Activated CD4-positive, alpha-beta T cell treated with anti-CD3 and anti-CD28 coated beads, Interleukin-2, amount 50 U/mL, for 1 hour (primary cell): ENCODE measurements at regions not wholly inside any gene's neighbourhood (a gene's known extent, or its start where the extent isn't known, plus 50 kb on each side); places are given as distances from the start of the nearest gene placed in this dataset.

Source experiments
- DNase-seq: peaks from one replicate; pipeline ENCODE4 v3.0.0-alpha.2; 2020

- DNase-seq: no peak
Observed at GRCh38 chr5:18052569-18052968, 418.3 kb downstream of the TAF11L14 start.

GRCh38 chr5:18057725-18058124, 423.5 kb downstream of the TAF11L14 start:
- DNase-seq: no peak

- DNase-seq: no peak
Observed at GRCh38 chr5:18067615-18068014, 433.4 kb downstream of the TAF11L14 start.

- DNase-seq: no peak
Observed at GRCh38 chr5:18068826-18069225, 434.6 kb downstream of the TAF11L14 start.

GRCh38 chr5:18069790-18070189, 435.5 kb downstream of the TAF11L14 start:
- no peak for DNase-seq

GRCh38 chr5:18072600-18072999, 438.3 kb downstream of the TAF11L14 start:
- DNase-seq: no peak

GRCh38 chr5:18074961-18075360, 440.7 kb downstream of the TAF11L14 start:
- no peak for DNase-seq

GRCh38 chr5:18078157-18078556, 443.9 kb downstream of the TAF11L14 start:
- no peak for DNase-seq

GRCh38 chr5:18079831-18080230, 445.6 kb downstream of the TAF11L14 start:
- DNase-seq: no peak

GRCh38 chr5:18088020-18088579, 453.8 kb downstream of the TAF11L14 start:
- no peak for DNase-seq

GRCh38 chr5:18090177-18090576, 455.9 kb downstream of the TAF11L14 start:
- no peak for DNase-seq

GRCh38 chr5:18091142-18091541, 456.9 kb downstream of the TAF11L14 start:
- no peak for DNase-seq

- no peak for DNase-seq
Observed at GRCh38 chr5:18091758-18092157, 457.5 kb downstream of the TAF11L14 start.

GRCh38 chr5:18095061-18095460, 460.8 kb downstream of the TAF11L14 start:
- DNase-seq: no peak

GRCh38 chr5:18097817-18098216, 463.6 kb downstream of the TAF11L14 start:
- DNase-seq: no peak

- DNase-seq: no peak
Observed at GRCh38 chr5:18098691-18099090, 464.4 kb downstream of the TAF11L14 start.

GRCh38 chr5:18099261-18099660, 465.0 kb downstream of the TAF11L14 start:
- DNase-seq: no peak

- no peak for DNase-seq
Observed at GRCh38 chr5:18101532-18101931, 467.3 kb downstream of the TAF11L14 start.

GRCh38 chr5:18102733-18103132, 468.5 kb downstream of the TAF11L14 start:
- DNase-seq: no peak

GRCh38 chr5:18105449-18105848, 471.2 kb downstream of the TAF11L14 start:
- no peak for DNase-seq

- DNase-seq: no peak
Observed at GRCh38 chr5:18111906-18112465, 477.7 kb downstream of the TAF11L14 start.

- no peak for DNase-seq
Observed at GRCh38 chr5:18113721-18114120, 479.5 kb downstream of the TAF11L14 start.

- DNase-seq: no peak
Observed at GRCh38 chr5:18114151-18114757, 480.0 kb downstream of the TAF11L14 start.

- no peak for DNase-seq
Observed at GRCh38 chr5:18117968-18118367, 483.7 kb downstream of the TAF11L14 start.
